ENCODE measurements at regions not wholly inside any gene's neighbourhood (a gene's known extent, or its start where the extent isn't known, plus 50 kb on each side); places are given as distances from the start of the nearest gene placed in this dataset.

DNA sequence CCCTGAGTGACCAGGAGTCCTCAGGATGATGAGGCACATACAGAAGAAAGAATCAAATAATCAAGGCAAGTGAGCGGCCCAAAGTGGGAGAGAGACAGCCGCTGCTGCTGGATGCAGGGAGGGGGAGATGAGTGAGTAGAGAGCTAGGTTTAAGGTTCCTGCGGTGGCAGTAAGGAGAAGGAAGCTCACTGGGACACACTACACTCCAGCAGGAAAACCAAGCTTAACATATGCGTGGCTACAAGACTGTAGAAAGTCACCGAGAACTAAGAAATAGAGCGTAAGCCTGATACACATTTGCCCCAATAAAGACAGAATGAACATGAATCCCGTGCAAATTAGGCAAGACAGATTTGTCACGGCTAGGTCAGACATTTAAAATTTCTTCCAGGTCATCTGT lies 470.2 kb downstream of the KDM4C start:
- Histone ChIP-seq H3K27ac (replicated peaks) (no peak overlapping the region), H3K4me3 (replicated peaks; ENCODE audit: insufficient read depth, low read length) (no peak overlapping the region), H3K27me3 (ENCODE audit: insufficient read depth, poor library complexity, severe bottlenecking) (no peaks in the 10 kb centered on the region)
- no peak for TF ChIP-seq POLR2AphosphoS5 (IDR thresholded peaks at IDR 0.05; ENCODE audit: low read depth)
- DNase-seq (ENCODE audit: low read depth in 1 of 2, low spot score in 1 of 2): no peak

DNA sequence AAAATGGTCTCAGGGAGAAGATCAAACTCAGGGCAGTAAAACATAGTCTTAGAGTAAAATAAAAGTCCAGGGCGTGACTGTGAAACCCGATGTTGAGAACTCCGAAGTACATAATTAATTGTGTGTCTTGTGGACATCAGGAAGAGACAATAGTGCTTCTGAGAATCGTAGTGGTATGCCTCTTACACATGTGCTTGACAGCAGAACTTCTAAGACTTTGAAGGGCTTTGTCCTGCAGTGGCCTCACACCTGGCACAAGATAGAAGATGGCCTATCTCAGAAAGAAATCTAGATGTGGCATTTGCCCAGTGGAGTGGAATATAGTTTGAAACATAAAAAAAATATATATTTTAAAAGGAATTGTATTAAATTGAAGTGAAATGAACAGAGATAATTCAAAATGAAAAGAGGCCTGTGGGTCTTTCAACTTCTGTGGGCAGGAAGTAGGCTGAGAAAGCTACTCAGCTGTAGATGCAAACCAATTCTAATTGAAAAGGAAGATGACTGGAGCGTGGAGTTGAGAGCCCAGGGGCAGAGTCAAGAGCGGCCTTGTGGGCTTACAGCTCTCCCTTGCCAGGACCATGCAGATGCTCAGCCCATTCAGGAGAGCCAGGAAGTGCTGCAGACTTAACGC lies 468.4 kb downstream of the KDM4C start:
- Histone ChIP-seq H3K27ac (replicated peaks) (no peak overlapping the region), H3K4me3 (replicated peaks; ENCODE audit: insufficient read depth, low read length) (no peak overlapping the region), H3K27me3 (ENCODE audit: insufficient read depth, poor library complexity, severe bottlenecking) (no peaks in the 10 kb centered on the region)
- TF ChIP-seq, protein P1, sequence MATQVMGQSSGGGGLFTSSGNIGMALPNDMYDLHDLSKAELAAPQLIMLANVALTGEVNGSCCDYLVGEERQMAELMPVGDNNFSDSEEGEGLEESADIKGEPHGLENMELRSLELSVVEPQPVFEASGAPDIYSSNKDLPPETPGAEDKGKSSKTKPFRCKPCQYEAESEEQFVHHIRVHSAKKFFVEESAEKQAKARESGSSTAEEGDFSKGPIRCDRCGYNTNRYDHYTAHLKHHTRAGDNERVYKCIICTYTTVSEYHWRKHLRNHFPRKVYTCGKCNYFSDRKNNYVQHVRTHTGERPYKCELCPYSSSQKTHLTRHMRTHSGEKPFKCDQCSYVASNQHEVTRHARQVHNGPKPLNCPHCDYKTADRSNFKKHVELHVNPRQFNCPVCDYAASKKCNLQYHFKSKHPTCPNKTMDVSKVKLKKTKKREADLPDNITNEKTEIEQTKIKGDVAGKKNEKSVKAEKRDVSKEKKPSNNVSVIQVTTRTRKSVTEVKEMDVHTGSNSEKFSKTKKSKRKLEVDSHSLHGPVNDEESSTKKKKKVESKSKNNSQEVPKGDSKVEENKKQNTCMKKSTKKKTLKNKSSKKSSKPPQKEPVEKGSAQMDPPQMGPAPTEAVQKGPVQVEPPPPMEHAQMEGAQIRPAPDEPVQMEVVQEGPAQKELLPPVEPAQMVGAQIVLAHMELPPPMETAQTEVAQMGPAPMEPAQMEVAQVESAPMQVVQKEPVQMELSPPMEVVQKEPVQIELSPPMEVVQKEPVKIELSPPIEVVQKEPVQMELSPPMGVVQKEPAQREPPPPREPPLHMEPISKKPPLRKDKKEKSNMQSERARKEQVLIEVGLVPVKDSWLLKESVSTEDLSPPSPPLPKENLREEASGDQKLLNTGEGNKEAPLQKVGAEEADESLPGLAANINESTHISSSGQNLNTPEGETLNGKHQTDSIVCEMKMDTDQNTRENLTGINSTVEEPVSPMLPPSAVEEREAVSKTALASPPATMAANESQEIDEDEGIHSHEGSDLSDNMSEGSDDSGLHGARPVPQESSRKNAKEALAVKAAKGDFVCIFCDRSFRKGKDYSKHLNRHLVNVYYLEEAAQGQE (IDR thresholded peaks at IDR 0.05; ENCODE audit: insufficient replicate concordance, low read depth): no peak
- TF ChIP-seq GABPA (IDR thresholded peaks at IDR 0.05; ENCODE audit: low read depth): no peak
- no peak for TF ChIP-seq POLR2AphosphoS5 (IDR thresholded peaks at IDR 0.05; ENCODE audit: low read depth)
- no peak for TF ChIP-seq SPI1 (IDR thresholded peaks at IDR 0.05; ENCODE audit: borderline replicate concordance, low read depth)
- TF ChIP-seq, protein P2, sequence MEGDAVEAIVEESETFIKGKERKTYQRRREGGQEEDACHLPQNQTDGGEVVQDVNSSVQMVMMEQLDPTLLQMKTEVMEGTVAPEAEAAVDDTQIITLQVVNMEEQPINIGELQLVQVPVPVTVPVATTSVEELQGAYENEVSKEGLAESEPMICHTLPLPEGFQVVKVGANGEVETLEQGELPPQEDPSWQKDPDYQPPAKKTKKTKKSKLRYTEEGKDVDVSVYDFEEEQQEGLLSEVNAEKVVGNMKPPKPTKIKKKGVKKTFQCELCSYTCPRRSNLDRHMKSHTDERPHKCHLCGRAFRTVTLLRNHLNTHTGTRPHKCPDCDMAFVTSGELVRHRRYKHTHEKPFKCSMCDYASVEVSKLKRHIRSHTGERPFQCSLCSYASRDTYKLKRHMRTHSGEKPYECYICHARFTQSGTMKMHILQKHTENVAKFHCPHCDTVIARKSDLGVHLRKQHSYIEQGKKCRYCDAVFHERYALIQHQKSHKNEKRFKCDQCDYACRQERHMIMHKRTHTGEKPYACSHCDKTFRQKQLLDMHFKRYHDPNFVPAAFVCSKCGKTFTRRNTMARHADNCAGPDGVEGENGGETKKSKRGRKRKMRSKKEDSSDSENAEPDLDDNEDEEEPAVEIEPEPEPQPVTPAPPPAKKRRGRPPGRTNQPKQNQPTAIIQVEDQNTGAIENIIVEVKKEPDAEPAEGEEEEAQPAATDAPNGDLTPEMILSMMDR (IDR thresholded peaks at IDR 0.05; ENCODE audit: insufficient read depth, low read length): no peak
- DNase-seq (ENCODE audit: low read depth in 1 of 2, low spot score in 1 of 2): no peak

All from HL-60 (cell line).